Kidney epithelial cell (primary cell): ENCODE measurements at regions not wholly inside any gene's neighbourhood (a gene's known extent, or its start where the extent isn't known, plus 50 kb on each side); places are given as distances from the start of the nearest gene placed in this dataset.

Experiments
- DNase-seq: peaks from one replicate; pipeline ENCODE4 v3.0.0-alpha.2; 2010; ENCODE audit warnings: low read depth
- H3K27me3 ChIP-seq: 2 replicates; pipeline ENCODE4 v1.6.0; 2011; ENCODE audit warnings: low read length; ENCODE audit not compliant: control insufficient read depth, insufficient read depth
- H3K36me3 ChIP-seq: 2 replicates; pipeline ENCODE4 v1.5.1; 2011; ENCODE audit warnings: low read length; ENCODE audit not compliant: control insufficient read depth, insufficient read depth
- H3K4me3 ChIP-seq: 2 replicates; pipeline ENCODE4 v1.5.1; 2011; ENCODE audit warnings: low read depth, mild to moderate bottlenecking, control low read depth, low read length
- TF ChIP-seq, protein P1 (sequence below): IDR thresholded peaks from 2 replicates; pipeline ENCODE4 v1.5.1; 2011; ENCODE audit warnings: mild to moderate bottlenecking, moderate library complexity, low read length, control low read depth, inconsistent platforms; ENCODE audit not compliant: insufficient read depth, poor library complexity, severe bottlenecking

DNA sequence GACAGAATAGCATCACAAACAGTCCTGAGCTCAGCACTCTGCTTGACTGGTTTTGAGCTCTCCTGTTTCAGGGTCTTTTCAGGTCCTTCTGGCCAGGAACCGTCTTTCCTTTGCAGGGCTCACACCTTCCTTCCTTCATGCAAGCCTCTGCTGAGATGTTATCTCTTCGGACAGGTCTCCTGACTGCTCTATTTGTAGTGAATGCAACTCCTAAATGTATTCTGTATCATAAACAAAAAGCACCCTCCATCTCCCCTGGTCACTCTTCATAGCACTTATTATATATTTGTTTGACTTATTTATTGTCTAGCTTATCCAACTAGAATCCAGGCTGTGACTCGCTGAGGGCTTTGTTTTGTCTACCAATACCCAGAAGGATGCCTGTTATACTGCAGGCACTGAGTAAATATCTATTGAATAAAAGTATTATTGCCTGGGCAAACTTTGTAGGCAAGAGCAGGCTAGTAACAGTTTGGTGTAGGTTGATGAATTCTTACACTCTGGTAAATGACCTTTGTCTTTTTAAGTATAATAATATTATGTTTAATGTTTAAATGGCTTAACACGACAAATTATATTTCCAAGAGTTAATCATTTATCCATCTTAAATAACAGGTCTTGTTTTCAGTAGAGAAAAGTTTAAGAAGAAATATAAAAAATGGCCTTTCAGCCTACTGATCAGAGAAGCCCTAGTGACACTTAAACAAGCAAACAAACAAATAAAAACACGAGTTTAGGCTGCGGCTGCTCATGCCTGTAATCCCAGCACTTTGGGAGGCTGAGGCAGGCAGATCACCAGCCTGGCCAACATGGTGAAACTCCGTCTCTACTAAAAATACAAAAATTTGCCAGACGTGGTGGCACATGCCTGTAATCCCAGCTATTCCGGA lies 199.7 kb downstream of the BCAS1 start:
- H3K4me3 ChIP-seq = no peak overlapping the region
- no peaks in the 10 kb centered on the region for H3K36me3 ChIP-seq
- H3K27me3 ChIP-seq = no peaks in the 10 kb centered on the region
- TF ChIP-seq, protein P1, sequence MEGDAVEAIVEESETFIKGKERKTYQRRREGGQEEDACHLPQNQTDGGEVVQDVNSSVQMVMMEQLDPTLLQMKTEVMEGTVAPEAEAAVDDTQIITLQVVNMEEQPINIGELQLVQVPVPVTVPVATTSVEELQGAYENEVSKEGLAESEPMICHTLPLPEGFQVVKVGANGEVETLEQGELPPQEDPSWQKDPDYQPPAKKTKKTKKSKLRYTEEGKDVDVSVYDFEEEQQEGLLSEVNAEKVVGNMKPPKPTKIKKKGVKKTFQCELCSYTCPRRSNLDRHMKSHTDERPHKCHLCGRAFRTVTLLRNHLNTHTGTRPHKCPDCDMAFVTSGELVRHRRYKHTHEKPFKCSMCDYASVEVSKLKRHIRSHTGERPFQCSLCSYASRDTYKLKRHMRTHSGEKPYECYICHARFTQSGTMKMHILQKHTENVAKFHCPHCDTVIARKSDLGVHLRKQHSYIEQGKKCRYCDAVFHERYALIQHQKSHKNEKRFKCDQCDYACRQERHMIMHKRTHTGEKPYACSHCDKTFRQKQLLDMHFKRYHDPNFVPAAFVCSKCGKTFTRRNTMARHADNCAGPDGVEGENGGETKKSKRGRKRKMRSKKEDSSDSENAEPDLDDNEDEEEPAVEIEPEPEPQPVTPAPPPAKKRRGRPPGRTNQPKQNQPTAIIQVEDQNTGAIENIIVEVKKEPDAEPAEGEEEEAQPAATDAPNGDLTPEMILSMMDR = no peak
- DNase-seq = no peak

DNA sequence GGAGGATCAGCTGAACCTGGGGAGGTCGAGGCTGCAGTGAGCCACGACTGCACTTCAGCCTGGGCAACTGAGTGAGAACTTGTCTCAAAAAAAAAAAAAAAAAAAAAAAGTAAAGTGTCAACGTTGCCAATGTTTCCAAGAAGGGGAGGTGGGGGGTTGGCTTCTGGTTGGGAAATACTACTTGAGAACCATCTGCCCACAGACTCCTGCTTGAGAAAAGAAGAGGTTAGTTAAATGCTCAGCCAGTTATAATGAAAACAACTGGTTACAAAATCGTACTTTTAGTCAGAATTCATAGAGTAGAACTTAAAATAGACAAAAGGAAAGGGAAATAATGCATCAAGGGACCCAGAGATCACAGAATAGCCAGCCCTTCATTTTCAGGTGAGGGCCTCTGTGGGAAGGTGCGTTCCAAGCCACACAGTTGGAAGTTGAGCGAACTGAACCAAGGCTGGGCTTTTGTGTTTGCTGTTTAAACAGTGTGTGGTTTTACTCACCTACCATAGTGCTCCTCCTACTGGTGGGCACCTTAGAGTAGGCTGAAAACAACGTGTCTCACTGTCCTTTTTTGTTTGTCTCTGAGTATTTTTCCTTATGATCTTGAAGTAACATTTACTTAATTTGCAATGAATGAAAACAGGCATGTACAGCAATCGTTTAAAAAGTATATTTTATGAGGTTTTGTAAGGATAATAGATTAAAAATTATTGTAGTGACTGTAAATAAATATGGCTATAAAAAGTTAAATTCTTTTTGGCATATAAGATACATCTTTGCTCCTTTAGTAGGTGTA lies 200.7 kb downstream of the BCAS1 start:
- no peaks in the 10 kb centered on the region for H3K27me3 ChIP-seq
- TF ChIP-seq, protein P1 = peak; percentile 90
- H3K4me3 ChIP-seq = no peak overlapping the region
- DNase-seq = peak; percentile 63
- no peaks in the 10 kb centered on the region for H3K36me3 ChIP-seq

DNA sequence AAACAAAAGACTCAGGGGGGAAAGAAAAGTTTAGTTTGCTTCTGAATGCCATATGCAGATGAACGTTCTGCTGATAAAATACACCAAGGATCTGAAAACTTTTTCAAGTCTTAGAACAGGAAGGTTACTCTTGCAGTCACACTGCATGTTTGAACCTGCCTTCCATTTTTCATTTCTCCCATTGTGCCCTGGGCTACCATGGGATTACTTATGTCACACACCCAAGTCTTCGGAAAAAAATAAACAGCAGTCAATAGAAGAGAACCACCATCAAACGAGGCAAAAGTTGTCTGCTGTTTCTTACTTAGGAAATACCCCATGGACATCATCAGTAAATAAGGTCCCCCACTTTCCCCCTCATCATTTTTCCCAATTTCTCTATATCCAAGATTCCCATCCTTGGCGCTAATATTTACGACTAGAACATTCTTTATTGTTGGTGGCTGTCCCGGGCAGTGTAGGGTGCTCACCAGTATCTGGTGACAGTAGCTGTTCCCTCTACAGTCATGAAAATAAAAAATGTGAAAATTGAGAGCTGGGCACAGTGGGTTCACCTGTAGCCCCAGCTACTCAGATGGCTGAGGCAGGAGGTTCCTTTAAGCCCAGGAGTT lies 202.5 kb downstream of the BCAS1 start:
- no peak overlapping the region for H3K4me3 ChIP-seq
- no peak for DNase-seq
- no peaks in the 10 kb centered on the region for H3K27me3 ChIP-seq
- H3K36me3 ChIP-seq = no peaks in the 10 kb centered on the region
- TF ChIP-seq, protein P1 = no peak

DNA sequence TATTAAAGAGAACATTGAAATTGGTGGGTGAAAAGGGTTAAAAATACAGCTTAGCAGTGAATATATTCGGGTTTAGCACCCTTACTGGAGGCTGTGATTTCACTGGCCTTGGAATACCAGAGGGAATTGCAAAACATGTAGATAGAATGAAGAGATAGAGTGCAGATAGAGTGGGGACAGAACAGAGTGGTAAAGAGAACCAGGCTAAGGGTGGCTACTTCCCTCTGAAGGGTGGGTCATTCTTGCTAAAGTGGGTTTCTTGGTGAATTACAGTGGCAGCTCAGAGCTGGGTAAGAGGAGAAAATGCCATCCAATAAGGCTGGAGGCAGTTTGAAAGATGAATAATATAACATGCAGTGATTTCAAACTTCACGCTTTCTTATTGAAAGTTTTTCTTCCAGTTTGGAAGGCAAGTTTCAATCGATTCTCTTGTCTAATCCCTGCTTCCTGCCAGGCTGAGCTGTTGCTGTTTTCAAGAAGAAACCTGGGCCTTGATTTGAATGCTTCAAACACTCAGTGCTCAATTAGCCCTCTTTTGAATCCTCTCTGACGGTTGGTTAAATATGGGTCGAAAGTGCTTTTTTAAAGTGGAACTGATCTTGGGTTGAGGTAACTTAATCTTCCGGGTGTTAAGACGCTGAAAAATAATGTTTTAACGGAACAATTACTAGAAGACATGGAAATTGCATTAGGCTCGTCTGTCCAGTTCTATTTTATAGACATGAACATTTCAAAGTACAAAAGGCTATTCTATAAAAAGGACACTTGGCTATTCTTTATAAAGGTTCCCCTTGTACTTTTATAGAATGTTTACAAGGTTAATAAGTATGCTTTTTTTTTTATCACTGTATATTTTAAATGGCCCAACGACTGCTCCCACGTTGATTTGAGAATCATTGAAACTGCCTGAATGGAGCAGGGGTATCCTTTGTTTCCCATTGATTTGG lies 203.3 kb downstream of the BCAS1 start:
- TF ChIP-seq, protein P1 = no peak
- DNase-seq = no peak
- no peaks in the 10 kb centered on the region for H3K36me3 ChIP-seq
- H3K4me3 ChIP-seq = no peak overlapping the region
- H3K27me3 ChIP-seq = no peaks in the 10 kb centered on the region
